ENCODE measurements at regions not wholly inside any gene's neighbourhood (a gene's known extent, or its start where the extent isn't known, plus 50 kb on each side); places are given as distances from the start of the nearest gene placed in this dataset.

DNA sequence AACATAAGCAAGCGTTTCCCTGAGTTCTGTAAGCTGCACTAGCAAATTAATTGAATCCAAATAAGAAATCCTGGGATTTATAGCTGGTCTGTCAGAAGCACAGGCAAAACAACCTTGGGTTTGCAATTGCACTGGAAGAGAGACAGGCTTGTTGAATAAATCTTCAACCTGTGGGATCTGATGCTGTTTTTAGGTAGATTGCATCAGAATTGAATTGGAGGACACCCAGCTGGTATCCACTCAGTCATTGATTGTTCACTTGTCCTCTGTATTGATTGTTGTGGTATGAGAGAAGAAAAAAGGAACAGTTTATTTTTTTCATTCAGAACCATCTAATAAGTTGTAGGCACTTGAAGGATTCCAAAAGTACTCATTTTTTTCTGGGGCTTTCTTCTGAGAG lies 497.4 kb downstream of the SIPA1L2 start:
- TF ChIP-seq EZH2 (IDR thresholded peaks at IDR 0.05; ENCODE audit: low read length, unreplicated experiment) (no peak), EZH2phosphoT487 (IDR thresholded peaks at IDR 0.05; ENCODE audit: borderline replicate concordance, low read length) (no peak)
- TF ChIP-seq, protein P1, sequence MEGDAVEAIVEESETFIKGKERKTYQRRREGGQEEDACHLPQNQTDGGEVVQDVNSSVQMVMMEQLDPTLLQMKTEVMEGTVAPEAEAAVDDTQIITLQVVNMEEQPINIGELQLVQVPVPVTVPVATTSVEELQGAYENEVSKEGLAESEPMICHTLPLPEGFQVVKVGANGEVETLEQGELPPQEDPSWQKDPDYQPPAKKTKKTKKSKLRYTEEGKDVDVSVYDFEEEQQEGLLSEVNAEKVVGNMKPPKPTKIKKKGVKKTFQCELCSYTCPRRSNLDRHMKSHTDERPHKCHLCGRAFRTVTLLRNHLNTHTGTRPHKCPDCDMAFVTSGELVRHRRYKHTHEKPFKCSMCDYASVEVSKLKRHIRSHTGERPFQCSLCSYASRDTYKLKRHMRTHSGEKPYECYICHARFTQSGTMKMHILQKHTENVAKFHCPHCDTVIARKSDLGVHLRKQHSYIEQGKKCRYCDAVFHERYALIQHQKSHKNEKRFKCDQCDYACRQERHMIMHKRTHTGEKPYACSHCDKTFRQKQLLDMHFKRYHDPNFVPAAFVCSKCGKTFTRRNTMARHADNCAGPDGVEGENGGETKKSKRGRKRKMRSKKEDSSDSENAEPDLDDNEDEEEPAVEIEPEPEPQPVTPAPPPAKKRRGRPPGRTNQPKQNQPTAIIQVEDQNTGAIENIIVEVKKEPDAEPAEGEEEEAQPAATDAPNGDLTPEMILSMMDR (conservative IDR thresholded peaks at IDR 0.05; ENCODE audit: low read depth, low read length) = no peak

Data from PC-3 (cell line).